GM20000 (cell line): ENCODE measurements at regions not wholly inside any gene's neighbourhood (a gene's known extent, or its start where the extent isn't known, plus 50 kb on each side); places are given as distances from the start of the nearest gene placed in this dataset.
"Not testable (repeated sequence)": the region's sequence is repeated elsewhere in the genome, so short reads cannot be mapped to it uniquely, and the experiment has no call there.

Source experiments
- DNase-seq: peaks from one replicate; pipeline ENCODE4 v3.0.0; 2012; ENCODE audit warnings: low spot score
- TF ChIP-seq, protein P1 (sequence below): IDR thresholded peaks from 2 replicates; pipeline ENCODE4 v1.5.1; 2012; ENCODE audit warnings: mild to moderate bottlenecking, control low read depth; ENCODE audit errors: extremely low read depth, missing control alignments

DNA sequence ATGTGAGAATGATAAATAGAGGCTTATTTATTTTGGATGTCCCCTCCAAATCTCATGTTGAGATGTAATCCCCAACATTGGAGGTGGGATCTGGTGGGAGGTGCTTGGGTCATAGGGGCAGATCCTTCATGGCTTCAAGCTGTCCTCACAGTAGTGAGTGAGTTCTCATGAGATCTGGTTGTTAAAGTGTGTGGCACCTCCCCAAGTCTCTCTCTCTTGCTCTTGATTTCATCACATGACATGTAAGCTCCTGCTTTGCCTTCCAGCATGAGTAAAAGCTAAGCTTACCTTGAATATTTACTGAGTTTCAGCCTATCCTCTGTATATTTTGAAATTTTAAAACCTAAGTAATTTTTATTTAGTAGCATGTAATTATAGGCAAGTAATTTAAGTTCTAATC lies 444.9 kb downstream of the ARL4A start:
- DNase-seq: no peak
- TF ChIP-seq, protein P1, sequence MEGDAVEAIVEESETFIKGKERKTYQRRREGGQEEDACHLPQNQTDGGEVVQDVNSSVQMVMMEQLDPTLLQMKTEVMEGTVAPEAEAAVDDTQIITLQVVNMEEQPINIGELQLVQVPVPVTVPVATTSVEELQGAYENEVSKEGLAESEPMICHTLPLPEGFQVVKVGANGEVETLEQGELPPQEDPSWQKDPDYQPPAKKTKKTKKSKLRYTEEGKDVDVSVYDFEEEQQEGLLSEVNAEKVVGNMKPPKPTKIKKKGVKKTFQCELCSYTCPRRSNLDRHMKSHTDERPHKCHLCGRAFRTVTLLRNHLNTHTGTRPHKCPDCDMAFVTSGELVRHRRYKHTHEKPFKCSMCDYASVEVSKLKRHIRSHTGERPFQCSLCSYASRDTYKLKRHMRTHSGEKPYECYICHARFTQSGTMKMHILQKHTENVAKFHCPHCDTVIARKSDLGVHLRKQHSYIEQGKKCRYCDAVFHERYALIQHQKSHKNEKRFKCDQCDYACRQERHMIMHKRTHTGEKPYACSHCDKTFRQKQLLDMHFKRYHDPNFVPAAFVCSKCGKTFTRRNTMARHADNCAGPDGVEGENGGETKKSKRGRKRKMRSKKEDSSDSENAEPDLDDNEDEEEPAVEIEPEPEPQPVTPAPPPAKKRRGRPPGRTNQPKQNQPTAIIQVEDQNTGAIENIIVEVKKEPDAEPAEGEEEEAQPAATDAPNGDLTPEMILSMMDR: no peak

DNA sequence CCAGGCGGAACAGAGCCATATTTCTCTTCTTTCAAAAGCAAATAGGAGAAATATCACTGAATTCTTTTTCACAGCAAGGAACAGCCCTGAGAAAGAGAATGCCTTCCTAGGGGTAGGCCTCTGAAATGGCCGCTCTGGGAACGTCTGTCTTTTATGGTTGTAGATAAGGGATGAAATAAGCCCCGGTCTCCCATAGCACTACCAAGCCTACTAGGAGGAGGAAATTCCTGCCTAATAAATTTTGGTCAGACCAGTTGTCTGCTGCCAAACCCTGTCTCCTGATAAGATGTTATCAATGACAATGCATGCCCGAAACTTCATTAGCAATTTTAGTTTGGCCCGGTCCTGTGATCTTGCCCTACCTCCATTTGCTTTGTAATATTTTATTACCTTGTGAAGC lies 448.9 kb downstream of the ARL4A start:
- DNase-seq: not testable (repeated sequence)

DNA sequence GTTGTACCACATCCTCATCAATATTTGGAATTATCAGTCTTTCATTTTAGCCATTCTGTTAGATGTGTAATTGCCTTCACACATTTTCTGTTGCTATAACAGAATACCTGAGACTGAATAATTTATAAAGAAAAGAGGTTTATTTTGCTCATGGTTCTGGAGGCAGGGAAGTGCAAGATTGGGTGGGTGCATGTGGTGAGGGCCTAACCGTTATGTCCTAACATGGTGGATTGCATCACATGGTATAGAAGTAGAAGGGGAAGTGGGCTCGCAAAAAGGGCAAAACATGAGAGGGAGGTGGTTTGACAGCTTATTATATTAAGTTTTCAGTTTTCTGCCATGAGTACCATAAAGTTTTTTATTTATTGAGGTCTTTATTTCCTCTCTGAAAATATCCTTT lies 452.0 kb downstream of the ARL4A start:
- TF ChIP-seq, protein P1: no peak

DNA sequence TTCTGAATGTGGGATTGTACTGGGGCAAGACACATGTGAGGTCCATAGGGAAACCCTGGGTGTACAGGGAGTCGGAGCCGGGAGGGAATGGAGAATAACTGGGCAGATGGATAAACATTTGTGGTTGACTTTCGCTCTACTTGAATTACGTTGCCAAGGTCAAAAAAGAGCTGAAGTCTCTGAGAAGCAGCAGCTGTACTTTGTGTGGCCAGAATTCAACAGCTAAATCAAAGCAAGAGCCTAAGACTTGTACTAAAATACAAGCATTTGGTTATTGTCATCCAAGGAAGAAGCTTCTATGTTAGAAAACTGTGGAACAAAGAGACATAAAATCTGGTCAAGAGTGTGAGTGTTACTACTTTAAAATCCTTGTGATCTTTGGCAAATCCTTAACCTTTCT lies 457.2 kb downstream of the ARL4A start:
- DNase-seq: no peak
- TF ChIP-seq, protein P1: no peak

More for the DNA sequence above, 452.0 kb downstream of the ARL4A start:
- DNase-seq: no peak

DNA sequence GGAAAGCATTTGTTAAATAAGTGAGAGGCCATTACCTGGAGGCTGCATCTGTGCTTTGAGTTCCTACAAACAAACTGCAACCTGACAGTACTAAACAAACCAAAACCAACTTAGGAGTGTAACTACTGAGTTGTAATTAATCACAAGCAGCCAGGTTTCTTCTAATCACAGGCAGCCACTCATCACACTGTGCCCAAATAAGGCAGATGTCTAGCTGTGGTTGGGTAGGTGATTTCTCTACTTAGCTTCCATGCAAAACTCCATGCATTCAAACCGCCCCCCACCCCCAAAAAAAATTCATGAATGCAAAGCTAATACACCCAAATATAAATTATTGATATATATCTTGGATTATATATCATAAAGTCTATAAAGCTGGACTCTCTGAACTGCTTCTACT lies 461.1 kb downstream of the ARL4A start:
- TF ChIP-seq, protein P1: no peak
- no peak for DNase-seq

DNA sequence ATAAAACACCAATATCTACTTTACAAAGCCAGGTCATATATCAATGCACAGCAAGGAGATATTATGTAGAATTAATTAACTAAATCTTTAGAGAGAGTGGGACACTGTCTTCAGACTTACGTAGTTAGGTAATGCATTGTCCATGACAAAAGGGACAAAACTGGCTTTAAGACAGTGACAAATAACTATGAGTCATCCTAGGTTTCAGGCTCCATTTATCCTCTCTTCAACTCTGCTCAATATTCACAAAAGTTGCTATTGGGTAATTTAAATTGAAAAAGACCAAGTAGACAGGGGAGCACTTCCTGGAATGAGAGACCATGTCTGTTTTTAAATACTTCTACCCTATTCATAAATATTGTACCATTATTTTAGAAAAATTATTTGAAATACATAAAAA lies 464.5 kb downstream of the ARL4A start:
- no peak for DNase-seq
- TF ChIP-seq, protein P1: no peak

DNA sequence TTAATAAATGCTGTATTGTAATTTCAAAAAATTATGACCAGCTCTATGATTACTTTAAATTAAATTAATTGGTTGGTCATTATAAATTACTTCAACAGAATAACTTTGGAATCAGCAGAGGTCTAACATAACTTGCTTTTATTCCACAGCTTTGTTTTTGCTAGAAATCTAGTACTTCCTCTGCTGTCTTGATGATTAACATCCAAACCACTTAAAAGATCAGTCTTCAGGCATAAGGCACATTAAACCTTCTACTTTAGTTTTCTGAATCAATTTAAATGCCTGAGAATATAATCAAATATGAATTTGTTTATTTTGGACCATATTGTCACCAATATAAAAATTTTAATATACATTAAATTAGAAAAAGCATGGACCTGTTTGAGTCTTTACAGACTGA lies 465.3 kb downstream of the ARL4A start:
- DNase-seq: no peak
- TF ChIP-seq, protein P1: no peak

DNA sequence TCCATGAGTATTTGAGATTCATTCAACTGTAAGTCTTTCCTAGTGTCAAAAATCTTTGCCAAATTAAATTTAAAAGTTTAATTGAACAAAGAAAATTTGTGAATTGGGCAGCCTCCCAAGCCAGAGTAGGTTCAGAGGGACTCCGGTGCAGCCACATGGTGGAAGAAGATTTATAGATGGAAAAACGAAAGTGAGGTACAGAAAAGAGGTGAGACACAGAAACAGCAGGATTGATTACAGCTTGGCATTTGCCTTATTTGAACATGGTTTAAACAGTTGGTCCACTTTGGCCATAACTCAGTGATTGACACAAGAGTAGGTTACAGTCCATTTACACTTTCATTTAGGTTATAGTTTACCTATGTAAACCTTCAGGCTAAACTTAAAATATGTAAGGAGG lies 465.8 kb downstream of the ARL4A start:
- TF ChIP-seq, protein P1: no peak
- no peak for DNase-seq
